Type B pancreatic cell (in vitro differentiated cells): ENCODE measurements at regions not wholly inside any gene's neighbourhood (a gene's known extent, or its start where the extent isn't known, plus 50 kb on each side); places are given as distances from the start of the nearest gene placed in this dataset.
A peak's percentile ranks its signal among the peaks of the same experiment; 100 is the strongest.

Experiments used
- DNase-seq: peaks from one replicate; pipeline ENCODE4 v3.0.0; 2021; ENCODE audit warnings: mixed read lengths; ENCODE audit not compliant: unreplicated experiment; ENCODE audit errors: extremely low spot score
- H3K27ac Mint-ChIP-seq: 2 replicates; pipeline ENCODE4 v1.8.0; 2021; ENCODE audit warnings: mild to moderate bottlenecking, mixed read lengths
- H3K27me3 Mint-ChIP-seq: 2 replicates; pipeline ENCODE4 v1.8.0; 2021; ENCODE audit warnings: mixed read lengths
- H3K36me3 Mint-ChIP-seq: 2 replicates; pipeline ENCODE4 v1.8.0; 2021; ENCODE audit warnings: mixed read lengths
- H3K4me1 Mint-ChIP-seq: one replicate; pipeline ENCODE4 v1.8.0; 2021; ENCODE audit warnings: mixed read lengths; ENCODE audit not compliant: unreplicated experiment
- H3K4me3 Mint-ChIP-seq: 2 replicates; pipeline ENCODE4 v1.8.0; 2021; ENCODE audit warnings: mild to moderate bottlenecking, mixed read lengths
- H3K9me3 Mint-ChIP-seq: 2 replicates; pipeline ENCODE4 v1.8.0; 2021; ENCODE audit warnings: mixed read lengths
- CTCF ChIP-seq: fragments of 200-600 bp; sonication (generic); conservative IDR thresholded peaks from 2 replicates; pipeline ENCODE4 v1.5.0; 2021; ENCODE audit warnings: antibody characterized with exemption, mild to moderate bottlenecking

DNA sequence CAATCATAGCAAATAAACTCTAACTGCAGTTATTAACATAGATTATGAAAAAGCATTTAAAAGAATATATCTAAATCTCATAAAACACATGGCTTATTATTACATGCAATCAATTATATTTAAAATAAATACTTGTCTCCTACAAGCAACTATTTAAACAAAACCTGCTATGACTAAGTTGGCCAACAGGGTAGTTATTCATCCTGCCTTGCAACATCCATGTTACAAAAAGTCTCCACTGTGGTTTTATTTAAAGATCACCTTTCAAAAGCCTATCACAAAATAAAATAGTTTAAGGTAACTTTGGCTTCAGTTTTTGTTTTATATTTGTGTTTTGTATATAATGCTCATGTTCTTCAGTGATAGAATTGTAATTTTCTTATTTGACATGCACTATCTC is 1127.0 kb upstream of the MAP3K7 start:
- H3K9me3 Mint-ChIP-seq = no peaks in the 10 kb centered on the region
- peak; percentile 26 for TF ChIP-seq CTCF
- peaks cover 9% of the 10 kb centered on the region for H3K27me3 Mint-ChIP-seq
- DNase-seq = no peak
- no peaks in the 10 kb centered on the region for H3K36me3 Mint-ChIP-seq
- no peaks in the 10 kb centered on the region for H3K4me1 Mint-ChIP-seq
- H3K4me3 Mint-ChIP-seq = no peak overlapping the region
- no peak overlapping the region for H3K27ac Mint-ChIP-seq

- H3K36me3 Mint-ChIP-seq = no peaks in the 10 kb centered on the region
- H3K27me3 Mint-ChIP-seq = peaks cover 4% of the 10 kb centered on the region
These were observed 1124.6 kb upstream of the MAP3K7 start for GRCh38 chr6:91711518-91711917.

DNA sequence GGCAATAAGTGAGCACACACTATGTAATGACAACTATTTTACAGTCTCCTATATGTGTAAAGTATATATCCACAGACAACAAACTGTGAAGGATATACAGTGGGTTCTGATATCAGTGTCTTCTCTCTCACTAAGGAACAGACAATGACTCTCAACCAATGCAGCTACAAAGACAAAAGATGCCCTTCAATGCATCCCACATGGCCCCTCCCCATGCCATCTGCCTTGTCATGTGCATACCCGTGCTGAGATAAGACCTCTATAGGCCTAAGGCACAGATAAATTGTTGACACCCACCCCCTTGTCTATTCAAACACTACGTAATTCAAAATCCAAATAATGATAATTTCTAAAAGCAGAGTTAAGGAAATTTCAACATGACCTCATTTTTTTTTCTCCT is 1123.5 kb upstream of the MAP3K7 start:
- Mint-ChIP-seq H3K36me3 (no peaks in the 10 kb centered on the region), H3K9me3 (no peaks in the 10 kb centered on the region), H3K4me3 (no peak overlapping the region), H3K27ac (no peak overlapping the region), H3K27me3 (no peaks in the 10 kb centered on the region), H3K4me1 (no peaks in the 10 kb centered on the region)
- no peak for TF ChIP-seq CTCF
- DNase-seq = no peak

More at GRCh38 chr6:91711518-91711917, 1124.6 kb upstream of the MAP3K7 start:
- no peaks in the 10 kb centered on the region for H3K4me1 Mint-ChIP-seq
- no peak for DNase-seq
- no peak overlapping the region for H3K27ac Mint-ChIP-seq
- TF ChIP-seq CTCF = no peak
- H3K9me3 Mint-ChIP-seq = no peaks in the 10 kb centered on the region
- H3K4me3 Mint-ChIP-seq = no peak overlapping the region

GRCh38 chr6:91708534-91708933 is 1121.7 kb upstream of the MAP3K7 start:
- H3K4me3 Mint-ChIP-seq = no peak overlapping the region
- no peaks in the 10 kb centered on the region for H3K9me3 Mint-ChIP-seq
- no peaks in the 10 kb centered on the region for H3K4me1 Mint-ChIP-seq
- H3K27ac Mint-ChIP-seq = no peak overlapping the region
- DNase-seq = no peak
- no peaks in the 10 kb centered on the region for H3K27me3 Mint-ChIP-seq
- no peaks in the 10 kb centered on the region for H3K36me3 Mint-ChIP-seq
- TF ChIP-seq CTCF = no peak

- peaks cover 5% of the 10 kb centered on the region for H3K27me3 Mint-ChIP-seq
- H3K9me3 Mint-ChIP-seq = peaks cover 4% of the 10 kb centered on the region
- TF ChIP-seq CTCF = no peak
- no peaks in the 10 kb centered on the region for H3K36me3 Mint-ChIP-seq
- H3K4me1 Mint-ChIP-seq = no peaks in the 10 kb centered on the region
- no peak for DNase-seq
- H3K27ac Mint-ChIP-seq = no peak overlapping the region
- H3K4me3 Mint-ChIP-seq = no peak overlapping the region
These were observed 1118.8 kb upstream of the MAP3K7 start for GRCh38 chr6:91705646-91706045.

GRCh38 chr6:91704531-91704930 is 1117.7 kb upstream of the MAP3K7 start:
- Mint-ChIP-seq H3K4me1 (no peaks in the 10 kb centered on the region), H3K4me3 (no peak overlapping the region), H3K9me3 (peaks cover 4% of the 10 kb centered on the region), H3K36me3 (no peaks in the 10 kb centered on the region), H3K27ac (no peak overlapping the region), H3K27me3 (peaks cover 5% of the 10 kb centered on the region)
- DNase-seq = no peak
- no peak for TF ChIP-seq CTCF
